Neural cell (in vitro differentiated cells): ENCODE measurements at regions not wholly inside any gene's neighbourhood (a gene's known extent, or its start where the extent isn't known, plus 50 kb on each side); places are given as distances from the start of the nearest gene placed in this dataset.
"Not testable (repeated sequence)": the region's sequence is repeated elsewhere in the genome, so short reads cannot be mapped to it uniquely, and the experiment has no call there.

Experiments
- H2AFZ ChIP-seq: fragments of 200-600, 300-800 bp; sonication (generic), shearing (Covaris generic); 2 replicates; pipeline ENCODE4 v1.6.0; 2014; ENCODE audit warnings: low read depth, mild to moderate bottlenecking, antibody characterized with exemption, low read length, moderate library complexity
- H3F3A ChIP-seq: fragments of 200-600 bp; shearing (Covaris generic); 2 replicates; pipeline ENCODE4 v1.6.1; 2016; ENCODE audit warnings: mild to moderate bottlenecking, moderate library complexity, mixed read lengths, antibody characterized with exemption, low read length; ENCODE audit not compliant: insufficient read depth, poor library complexity, severe bottlenecking
- H3K27ac ChIP-seq: fragments of 200-600, 300-800 bp; sonication (generic), shearing (Covaris generic); 2 replicates; pipeline ENCODE4 v1.5.1; 2014; ENCODE audit warnings: mild to moderate bottlenecking, low read length, moderate library complexity
- H3K27me3 ChIP-seq: fragments of 300-800, 200-600 bp; sonication (generic), shearing (Covaris generic); 2 replicates; pipeline ENCODE4 v1.6.0; 2014; ENCODE audit warnings: mild to moderate bottlenecking, low read depth, low read length, moderate library complexity; ENCODE audit not compliant: insufficient read depth
- H3K36me3 ChIP-seq: fragments of 300-800, 200-600 bp; sonication (generic), shearing (Covaris generic); 2 replicates; pipeline ENCODE4 v1.5.1; 2014; ENCODE audit warnings: mild to moderate bottlenecking, antibody characterized with exemption, low read length, moderate library complexity; ENCODE audit not compliant: insufficient read depth
- H3K4me2 ChIP-seq: fragments of 300-800, 200-600 bp; sonication (generic), shearing (Covaris generic); 2 replicates; pipeline ENCODE4 v1.6.0; 2014; ENCODE audit warnings: mild to moderate bottlenecking, low read length
- H3K4me3 ChIP-seq: fragments of 300-800, 200-600 bp; sonication (generic), shearing (Covaris generic); 2 replicates; pipeline ENCODE4 v1.5.1; 2014; ENCODE audit warnings: mild to moderate bottlenecking, low read length, moderate library complexity
- H3K79me2 ChIP-seq: fragments of 200-600 bp; shearing (Covaris generic); replicated peaks from 2 replicates; pipeline ENCODE4 v1.6.0; 2014; ENCODE audit warnings: mild to moderate bottlenecking, low read length, moderate library complexity; ENCODE audit not compliant: insufficient read depth
- H3K9ac ChIP-seq: fragments of 300-800, 200-600 bp; sonication (generic), shearing (Covaris generic); 2 replicates; pipeline ENCODE4 v1.6.1; 2016; ENCODE audit warnings: mild to moderate bottlenecking, low read length, mixed read lengths
- H3K9me2 ChIP-seq: fragments of 200-600 bp; shearing (Covaris generic); 2 replicates; pipeline ENCODE4 v1.6.1; 2016; ENCODE audit warnings: mild to moderate bottlenecking, low read length, mixed read lengths; ENCODE audit not compliant: insufficient read depth
- H3K9me3 ChIP-seq: fragments of 200-600, 300-800 bp; sonication (generic), shearing (Covaris generic); 2 replicates; pipeline ENCODE4 v1.6.1; 2016; ENCODE audit warnings: mild to moderate bottlenecking, mixed run types, low read length, moderate library complexity, mixed read lengths
- H4K20me1 ChIP-seq: fragments of 200-600 bp; shearing (Covaris generic); 2 replicates; pipeline ENCODE4 v1.6.1; 2016; ENCODE audit warnings: mild to moderate bottlenecking, mixed run types; ENCODE audit not compliant: insufficient read depth
- EP300 ChIP-seq: fragments of 450-650 bp; conservative IDR thresholded peaks from 2 replicates; pipeline ENCODE4 v1.6.1; 2014; ENCODE audit warnings: antibody characterized with exemption, mild to moderate bottlenecking, moderate library complexity; ENCODE audit not compliant: poor library complexity, severe bottlenecking
- EZH2 ChIP-seq: fragments of 200-600, 300-800 bp; shearing (Covaris generic), sonication (generic); IDR thresholded peaks from 2 replicates; pipeline ENCODE4 v1.6.1; 2014; ENCODE audit warnings: antibody characterized with exemption, low read length, borderline replicate concordance, mild to moderate bottlenecking; ENCODE audit not compliant: insufficient read depth, poor library complexity, severe bottlenecking
- MXI1 ChIP-seq: fragments of 450-650 bp; conservative IDR thresholded peaks from 2 replicates; pipeline ENCODE4 v1.6.1; 2014; ENCODE audit warnings: antibody characterized with exemption, mild to moderate bottlenecking; ENCODE audit not compliant: poor library complexity, severe bottlenecking
- POLR2AphosphoS5 ChIP-seq: IDR thresholded peaks from 2 replicates; pipeline ENCODE4 v1.6.1; 2012
- RAD21 ChIP-seq: fragments of 450-650 bp; conservative IDR thresholded peaks from 2 replicates; pipeline ENCODE4 v1.6.1; 2014; ENCODE audit warnings: antibody characterized with exemption, mild to moderate bottlenecking, moderate library complexity
- REST ChIP-seq: IDR thresholded peaks from 2 replicates; pipeline ENCODE4 v1.6.1; 2012; ENCODE audit warnings: borderline replicate concordance
- SMC3 ChIP-seq: fragments of 450-650 bp; conservative IDR thresholded peaks from 2 replicates; pipeline ENCODE4 v1.6.1; 2014; ENCODE audit warnings: antibody characterized with exemption, mild to moderate bottlenecking, moderate library complexity; ENCODE audit not compliant: poor library complexity
- TAF1 ChIP-seq: IDR thresholded peaks from 2 replicates; pipeline ENCODE4 v1.6.1; 2012; ENCODE audit warnings: low read depth
- TF ChIP-seq, protein P1 (sequence below): fragments of 450-650 bp; IDR thresholded peaks from 2 replicates; pipeline ENCODE4 v1.5.1; 2014; ENCODE audit warnings: antibody characterized with exemption, mild to moderate bottlenecking, moderate library complexity; ENCODE audit not compliant: poor library complexity, severe bottlenecking

- Histone ChIP-seq H3F3A (no peaks in the 10 kb centered on the region), H3K27ac (no peak overlapping the region), H3K36me3 (no peaks in the 10 kb centered on the region), H3K9me2 (no peaks in the 10 kb centered on the region), H3K79me2 (peaks cover 5% of the 10 kb centered on the region), H3K4me3 (no peak overlapping the region), H2AFZ (no peak overlapping the region), H3K4me2 (no peak overlapping the region), H3K9ac (no peak overlapping the region), H4K20me1 (no peaks in the 10 kb centered on the region), H3K27me3 (no peaks in the 10 kb centered on the region), H3K9me3 (no peaks in the 10 kb centered on the region)
- no peak for TF ChIP-seq MXI1
- TF ChIP-seq TAF1 = no peak
- no peak for TF ChIP-seq SMC3
- TF ChIP-seq, protein P1, sequence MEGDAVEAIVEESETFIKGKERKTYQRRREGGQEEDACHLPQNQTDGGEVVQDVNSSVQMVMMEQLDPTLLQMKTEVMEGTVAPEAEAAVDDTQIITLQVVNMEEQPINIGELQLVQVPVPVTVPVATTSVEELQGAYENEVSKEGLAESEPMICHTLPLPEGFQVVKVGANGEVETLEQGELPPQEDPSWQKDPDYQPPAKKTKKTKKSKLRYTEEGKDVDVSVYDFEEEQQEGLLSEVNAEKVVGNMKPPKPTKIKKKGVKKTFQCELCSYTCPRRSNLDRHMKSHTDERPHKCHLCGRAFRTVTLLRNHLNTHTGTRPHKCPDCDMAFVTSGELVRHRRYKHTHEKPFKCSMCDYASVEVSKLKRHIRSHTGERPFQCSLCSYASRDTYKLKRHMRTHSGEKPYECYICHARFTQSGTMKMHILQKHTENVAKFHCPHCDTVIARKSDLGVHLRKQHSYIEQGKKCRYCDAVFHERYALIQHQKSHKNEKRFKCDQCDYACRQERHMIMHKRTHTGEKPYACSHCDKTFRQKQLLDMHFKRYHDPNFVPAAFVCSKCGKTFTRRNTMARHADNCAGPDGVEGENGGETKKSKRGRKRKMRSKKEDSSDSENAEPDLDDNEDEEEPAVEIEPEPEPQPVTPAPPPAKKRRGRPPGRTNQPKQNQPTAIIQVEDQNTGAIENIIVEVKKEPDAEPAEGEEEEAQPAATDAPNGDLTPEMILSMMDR = no peak
Measured at GRCh38 chr6:144372116-144372515, 87.0 kb downstream of the UTRN start.

DNA sequence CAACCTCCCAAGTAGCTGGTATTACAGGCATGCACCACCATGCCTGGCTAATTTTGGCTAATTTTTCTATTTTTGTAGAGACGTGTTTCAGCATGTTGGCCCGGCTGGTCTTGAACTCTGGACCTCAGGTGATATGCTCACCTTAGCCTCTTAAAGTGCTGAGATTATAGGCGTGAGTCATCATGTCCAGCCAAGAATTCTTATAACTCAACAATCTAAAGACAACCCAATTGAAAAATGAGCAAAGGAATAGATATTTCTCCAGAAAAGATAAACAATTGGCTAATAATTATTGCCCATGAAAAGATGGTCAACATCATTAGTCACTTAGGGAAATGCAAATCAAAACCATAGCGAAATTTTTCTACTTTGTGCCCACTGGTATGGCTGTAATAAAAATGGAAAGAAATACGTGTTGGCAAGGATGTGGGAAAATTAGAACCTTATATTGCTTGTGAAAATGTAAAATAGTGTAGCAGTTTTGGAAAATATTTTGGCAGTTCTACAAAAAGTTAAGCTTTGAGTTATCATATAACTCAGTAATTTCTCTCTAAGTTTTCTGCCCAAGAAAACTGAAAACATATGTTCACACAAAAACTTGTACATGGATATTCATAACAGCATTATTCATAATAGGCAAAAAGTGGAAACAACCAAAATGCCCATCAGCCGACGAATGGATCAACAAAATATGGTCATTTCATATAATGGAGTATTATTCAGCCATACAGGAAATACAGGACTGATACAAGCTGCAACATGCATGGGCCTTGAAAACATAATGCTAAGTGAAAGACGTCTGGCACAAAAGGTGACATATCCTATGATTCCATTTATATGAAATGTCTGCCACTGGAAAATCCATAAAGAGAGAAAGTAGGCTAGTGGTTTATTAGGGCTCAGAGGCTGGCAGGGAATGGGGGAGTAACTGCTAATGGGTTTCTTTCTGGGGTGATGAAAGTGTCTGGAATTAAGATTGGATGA, 87.8 kb downstream of the UTRN start:
- H3K36me3 ChIP-seq = no peaks in the 10 kb centered on the region
- no peak overlapping the region for H2AFZ ChIP-seq
- no peaks in the 10 kb centered on the region for H3K9me3 ChIP-seq
- no peak overlapping the region for H3K4me3 ChIP-seq
- H3K27me3 ChIP-seq = no peaks in the 10 kb centered on the region
- H3K79me2 ChIP-seq = peaks cover 5% of the 10 kb centered on the region
- H3K9ac ChIP-seq = no peak overlapping the region
- no peaks in the 10 kb centered on the region for H3K9me2 ChIP-seq
- H3F3A ChIP-seq = no peaks in the 10 kb centered on the region
- no peak for TF ChIP-seq TAF1
- TF ChIP-seq SMC3 = no peak
- peak; percentile 23 for TF ChIP-seq EP300
- peak; percentile 53 for TF ChIP-seq REST
- TF ChIP-seq POLR2AphosphoS5 = peak; percentile 27
- no peak for TF ChIP-seq MXI1
- no peak for TF ChIP-seq RAD21
- TF ChIP-seq, protein P1 = no peak
- TF ChIP-seq EZH2 = no peak
- no peak overlapping the region for H3K4me2 ChIP-seq
- no peak overlapping the region for H3K27ac ChIP-seq
- H4K20me1 ChIP-seq = no peaks in the 10 kb centered on the region

- not testable (repeated sequence) for H3K79me2 ChIP-seq, H4K20me1 ChIP-seq, H3K4me3 ChIP-seq, H3K9me3 ChIP-seq, H3K9me2 ChIP-seq, H3K27ac ChIP-seq, H3F3A ChIP-seq, H3K27me3 ChIP-seq, H3K9ac ChIP-seq, H2AFZ ChIP-seq, H3K36me3 ChIP-seq, H3K4me2 ChIP-seq
Measured at GRCh38 chr6:144374525-144374924, 89.4 kb downstream of the UTRN start.
